HG02763 (cell line): ENCODE measurements at regions not wholly inside any gene's neighbourhood (a gene's known extent, or its start where the extent isn't known, plus 50 kb on each side); places are given as distances from the start of the nearest gene placed in this dataset.
"Not testable (repeated sequence)": the region's sequence is repeated elsewhere in the genome, so short reads cannot be mapped to it uniquely, and the experiment has no call there.

Experiments used
- ATAC-seq: cut with Tn5 transposase; IDR thresholded peaks from one replicate; pipeline ENCODE4 v1.9.1; 2021; ENCODE audit warnings: mild to moderate bottlenecking, moderate library complexity; ENCODE audit not compliant: unreplicated experiment

DNA sequence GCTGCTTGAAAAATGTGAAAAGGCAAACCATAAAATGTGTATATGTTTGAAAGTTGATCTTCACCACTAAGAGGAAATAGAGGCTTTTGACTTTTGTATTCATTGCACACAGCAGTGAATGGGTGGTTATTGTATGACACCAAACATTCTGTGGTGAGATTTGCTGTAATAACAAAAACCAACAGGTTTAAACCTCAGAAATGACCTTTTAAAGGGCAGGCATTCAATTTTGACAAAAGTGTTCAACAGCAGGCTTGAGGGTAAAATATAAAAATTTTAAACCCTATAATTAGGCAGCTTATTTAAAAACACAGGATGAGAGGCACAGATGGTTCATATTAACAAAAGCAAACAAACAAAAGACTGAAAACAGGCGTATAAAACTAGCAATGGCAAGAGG, 128.1 kb upstream of the NUDT12 start:
- no peak for ATAC-seq

DNA sequence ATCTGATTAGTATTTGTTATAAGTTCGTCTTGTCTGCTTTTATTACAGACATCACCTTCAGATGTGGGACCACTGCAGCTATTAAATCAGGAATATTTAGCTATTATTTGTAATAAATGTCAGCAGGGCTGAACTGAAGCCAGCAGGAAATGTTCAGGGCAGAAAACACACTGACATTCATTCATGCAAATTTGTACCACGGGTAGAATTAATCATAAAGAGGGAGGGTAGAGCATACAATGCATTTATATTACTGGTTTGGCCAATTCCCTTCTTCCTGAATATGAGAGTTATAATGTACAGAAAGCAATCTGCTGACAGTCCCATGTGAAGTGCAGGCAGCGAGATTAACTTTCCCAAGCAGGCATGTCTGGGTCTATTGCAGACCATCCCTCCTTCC, 117.3 kb upstream of the NUDT12 start:
- ATAC-seq = no peak

DNA sequence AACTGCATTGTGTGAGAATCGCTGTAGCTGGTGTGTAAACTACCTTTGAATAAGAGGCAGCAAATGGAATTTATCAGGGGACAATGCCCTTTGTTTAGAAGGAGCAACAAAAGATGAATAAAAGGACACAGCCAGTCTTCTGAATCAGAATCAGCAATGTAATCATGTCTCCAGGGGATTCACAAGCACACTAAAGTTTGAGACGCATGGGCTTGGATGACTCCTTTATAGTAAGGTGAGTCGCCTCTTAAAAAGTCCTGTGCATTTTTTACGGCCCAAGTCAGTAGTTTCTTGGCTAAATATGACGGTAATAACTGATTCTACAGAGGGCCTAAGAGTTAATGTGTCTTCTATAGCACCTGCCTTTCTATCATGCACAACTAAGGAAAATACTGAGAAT, 113.6 kb upstream of the NUDT12 start:
- not testable (repeated sequence) for ATAC-seq

DNA sequence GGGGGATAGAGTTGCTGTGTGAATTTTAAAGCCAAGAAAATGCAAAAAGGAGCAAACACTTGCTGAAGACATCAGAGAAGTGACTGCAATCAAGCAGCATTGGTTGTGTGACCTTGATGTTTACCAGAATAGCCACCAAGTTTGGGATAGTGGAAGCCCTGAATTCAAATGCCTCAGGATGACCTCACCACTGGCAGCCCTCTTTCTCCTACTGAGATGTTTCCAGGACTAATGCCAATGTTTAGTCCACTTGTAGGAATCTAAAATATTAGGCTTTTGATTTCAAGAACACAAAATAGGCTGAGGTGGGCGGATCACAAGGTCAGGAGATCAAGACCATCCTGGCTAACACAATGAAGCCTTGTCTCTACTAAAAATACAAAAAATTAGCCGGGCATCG, 112.2 kb upstream of the NUDT12 start:
- ATAC-seq = no peak

DNA sequence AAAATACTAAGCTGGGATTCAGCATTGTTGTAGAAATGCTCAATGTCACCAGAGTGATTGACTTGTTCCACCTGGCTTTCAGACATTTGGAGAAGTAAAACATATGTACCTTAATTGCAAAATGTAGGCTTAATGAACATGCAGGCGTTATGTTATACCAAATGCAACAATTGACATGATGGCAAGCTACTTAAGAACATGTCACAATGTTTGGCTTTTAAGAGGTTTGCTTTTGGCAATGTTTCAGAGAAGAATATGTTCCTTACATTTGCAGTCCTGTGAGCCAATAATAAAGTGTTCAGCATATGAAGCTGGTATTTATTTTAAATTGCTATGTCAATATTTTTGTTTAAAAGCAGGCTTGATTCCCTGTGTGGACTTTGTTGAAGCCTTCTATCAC, 111.7 kb upstream of the NUDT12 start:
- no peak for ATAC-seq

DNA sequence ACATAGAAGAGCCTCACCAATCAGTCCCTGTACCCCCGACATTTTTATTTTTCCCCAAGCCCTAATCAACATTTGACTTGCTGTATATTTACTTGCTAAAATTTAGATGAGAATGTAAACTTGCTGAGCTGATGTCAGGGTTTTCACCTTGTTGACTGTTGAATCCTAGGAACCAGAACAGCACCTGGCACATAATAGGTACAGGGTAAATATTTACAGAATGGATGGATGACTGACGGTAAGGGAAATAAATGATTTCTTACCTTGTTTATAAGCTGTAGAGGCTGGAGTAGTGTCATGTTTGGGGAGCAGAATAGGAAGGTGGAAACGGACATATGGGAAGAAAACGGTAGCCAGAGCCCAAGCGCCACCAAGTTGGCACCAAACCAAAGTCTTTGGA, 107.0 kb upstream of the NUDT12 start:
- ATAC-seq = no peak

DNA sequence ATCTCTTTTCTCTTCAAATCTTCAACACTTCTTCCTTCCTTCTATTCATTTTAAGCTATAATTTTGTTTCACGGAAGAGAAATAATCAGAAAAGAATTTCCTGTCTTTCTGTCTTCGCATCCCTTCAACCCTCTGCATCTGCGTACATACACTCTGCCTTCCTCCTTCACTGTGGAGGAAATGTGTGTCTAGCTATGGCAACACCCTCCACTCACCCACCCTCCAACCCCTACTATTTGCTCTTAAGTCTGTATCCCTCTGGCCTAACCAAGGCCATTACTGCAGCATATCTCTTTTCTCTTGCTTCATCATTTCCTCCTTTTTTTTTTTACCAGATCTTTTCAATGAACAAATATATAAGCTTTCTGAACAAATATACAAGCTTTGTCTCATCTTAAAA, 105.7 kb upstream of the NUDT12 start:
- no peak for ATAC-seq

DNA sequence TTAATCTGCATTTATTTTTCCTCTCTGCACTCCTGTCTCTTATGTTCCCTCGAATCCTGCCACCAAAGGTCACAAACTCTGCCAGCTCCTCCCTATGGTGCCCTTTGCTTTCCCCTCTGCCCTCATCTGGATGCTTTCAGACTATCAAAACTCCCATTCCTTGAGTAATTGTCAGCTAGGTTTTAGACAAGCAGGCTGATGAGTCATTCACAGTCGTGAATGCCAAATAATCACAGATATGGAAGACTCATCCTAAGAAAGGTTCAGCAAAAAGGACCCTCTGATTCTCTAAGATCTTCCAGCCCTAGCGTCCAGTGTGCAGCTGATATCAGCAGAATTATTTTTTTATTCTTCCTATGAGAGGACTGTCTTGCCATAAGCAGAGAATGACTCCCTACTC, 104.5 kb upstream of the NUDT12 start:
- no peak for ATAC-seq

DNA sequence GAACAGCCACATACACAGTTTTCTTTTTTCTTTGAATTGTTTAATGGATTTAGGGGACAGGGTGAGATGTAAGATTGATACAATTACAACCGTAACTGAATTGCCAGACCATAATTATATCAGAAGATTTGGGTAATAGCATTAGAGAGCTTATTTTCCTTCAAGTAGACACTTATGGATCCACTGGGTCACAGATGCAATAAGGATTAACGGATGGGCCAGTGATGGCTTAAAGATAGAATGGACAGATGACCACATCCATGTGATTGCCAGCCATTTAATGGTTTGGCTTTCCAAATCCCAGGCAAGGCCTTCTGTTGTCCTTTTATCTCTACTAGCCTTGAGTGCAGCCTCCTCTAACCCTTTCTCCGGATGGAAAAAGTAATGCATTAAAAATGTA, 94.7 kb upstream of the NUDT12 start:
- ATAC-seq = no peak

DNA sequence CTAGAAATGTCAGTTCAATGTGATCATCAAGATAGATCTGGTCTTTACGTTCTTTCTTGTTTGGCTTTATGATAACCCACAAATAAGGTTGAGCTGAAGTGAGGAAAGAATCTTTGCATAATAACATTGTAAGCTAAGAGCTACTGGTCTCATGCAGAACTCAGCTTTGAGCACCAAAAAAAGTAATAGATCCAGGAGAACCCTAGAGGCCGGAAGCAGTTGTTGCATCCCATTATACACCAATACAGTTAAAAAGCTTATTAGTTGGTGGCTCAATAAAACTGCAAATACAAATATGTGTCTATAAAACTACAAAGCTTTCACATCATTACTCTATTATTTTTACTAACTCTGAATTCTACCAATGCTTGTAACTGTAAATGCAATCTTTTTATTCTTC, 85.5 kb upstream of the NUDT12 start:
- ATAC-seq = no peak

DNA sequence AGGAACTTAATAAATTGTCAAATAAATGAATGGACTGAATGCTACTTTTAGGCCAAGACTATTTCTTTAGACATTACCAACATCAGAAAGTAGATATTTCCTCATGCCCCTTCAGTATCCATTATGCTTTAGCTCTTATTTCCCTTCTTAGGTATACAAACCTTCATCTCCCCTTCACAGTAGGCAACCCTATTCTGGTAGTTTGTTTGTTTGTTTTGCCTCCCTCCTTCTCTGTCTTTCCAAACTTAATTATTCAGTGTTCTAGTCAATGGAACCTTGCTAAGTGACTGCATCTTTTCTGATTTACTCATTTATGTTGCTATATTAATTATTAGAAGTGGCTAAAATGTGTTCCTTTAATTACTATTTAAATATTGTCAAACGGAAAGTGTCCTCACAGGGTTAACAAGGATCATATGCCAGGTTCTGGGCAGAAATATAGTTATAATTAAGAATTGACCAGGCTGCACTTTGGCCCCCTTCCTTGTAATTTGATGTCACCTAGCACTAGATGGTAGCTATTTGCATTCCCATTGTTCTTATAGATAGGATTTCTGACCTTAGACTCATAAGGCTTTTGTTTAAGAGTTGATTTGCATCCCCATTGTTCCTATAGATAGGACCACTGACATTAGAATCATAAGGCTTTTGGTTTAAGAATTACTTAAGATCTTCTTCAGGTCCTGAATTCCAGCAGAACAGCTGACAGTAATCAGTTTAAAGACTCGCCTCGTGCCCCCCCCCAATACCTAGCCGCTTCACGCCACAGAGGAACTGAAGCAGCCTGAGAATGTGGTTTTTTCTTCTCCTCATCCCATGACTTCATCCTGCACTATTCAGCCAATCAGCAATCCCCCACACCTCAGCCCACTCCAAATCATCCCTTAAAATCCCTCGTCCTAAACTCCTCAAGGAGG, 84.4 kb upstream of the NUDT12 start:
- ATAC-seq = no peak

DNA sequence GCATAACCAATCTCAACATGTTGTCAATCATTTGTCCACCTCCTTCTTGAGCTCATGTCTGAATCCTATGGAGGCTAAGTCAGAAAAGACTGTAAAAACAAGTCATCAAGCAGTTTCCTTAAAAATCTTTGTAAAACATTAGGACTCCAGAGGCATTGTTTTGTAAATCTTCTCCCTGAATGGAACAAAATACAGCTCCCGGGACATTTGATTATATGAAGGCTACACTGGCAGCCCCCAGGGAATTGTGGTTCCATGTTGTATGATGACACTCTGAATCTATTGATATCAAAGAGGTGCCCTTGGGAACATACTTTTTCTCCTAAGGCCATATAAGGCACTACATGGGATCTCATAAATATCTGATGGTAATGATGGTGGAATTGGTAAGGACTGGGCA, 83.2 kb upstream of the NUDT12 start:
- ATAC-seq = no peak

DNA sequence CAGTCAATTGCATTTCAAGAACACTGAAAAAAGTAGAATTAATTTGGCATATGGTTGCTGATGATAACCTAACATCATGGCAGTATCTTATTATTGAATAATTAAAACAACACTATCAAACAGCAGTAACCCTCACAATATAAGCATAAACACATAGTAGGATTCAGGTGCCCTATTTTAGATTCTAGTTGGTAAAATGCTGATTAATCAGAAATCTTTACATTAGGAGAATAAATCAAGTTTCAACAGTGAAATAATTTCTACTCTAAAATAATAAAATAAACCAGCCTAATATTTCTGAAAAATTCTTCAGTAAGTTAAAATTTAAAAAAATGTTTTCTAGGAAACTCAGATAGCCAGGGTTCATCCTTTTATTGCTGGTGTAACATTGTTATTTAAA, 76.4 kb upstream of the NUDT12 start:
- ATAC-seq = no peak

DNA sequence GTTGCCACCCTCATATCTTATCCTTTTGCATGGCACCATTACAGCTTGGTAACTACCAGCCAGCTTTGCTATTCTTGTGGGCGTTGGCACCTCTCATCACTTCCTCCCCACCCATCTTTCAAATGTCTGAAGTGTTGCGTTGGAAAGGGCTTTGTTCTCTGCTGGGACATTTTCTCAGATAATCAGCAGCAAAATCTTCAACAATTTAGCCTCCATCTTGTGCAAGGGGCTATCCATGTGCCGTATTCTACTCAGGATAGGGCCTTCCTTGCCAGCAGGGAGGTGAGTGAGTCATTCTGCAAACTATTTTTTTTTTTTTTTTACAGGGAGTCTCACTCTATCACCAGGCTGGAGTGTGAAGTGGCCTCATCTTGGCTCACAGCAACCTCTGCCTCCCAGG, 62.1 kb upstream of the NUDT12 start:
- ATAC-seq = no peak

DNA sequence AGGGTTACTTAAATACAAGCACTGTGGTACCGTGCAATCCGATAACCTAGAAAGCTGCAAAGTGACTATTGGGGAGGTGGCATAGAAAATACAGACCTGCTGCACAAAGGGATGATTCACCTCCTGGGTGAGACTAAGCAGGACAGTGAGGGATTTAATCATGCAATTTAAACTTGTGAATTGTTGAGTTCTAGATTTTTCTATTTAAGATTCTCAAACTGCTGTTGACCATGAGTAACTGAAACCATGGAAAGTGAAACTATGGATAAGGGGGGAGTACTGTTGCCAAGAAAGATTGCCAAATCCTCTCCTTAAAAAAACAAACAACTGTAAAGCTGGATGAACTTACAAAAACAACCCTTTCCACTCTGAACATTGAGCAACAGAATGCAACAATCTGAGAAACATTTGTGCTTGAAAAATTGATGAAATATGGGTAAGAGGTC, 61.5 kb upstream of the NUDT12 start:
- no peak for ATAC-seq

DNA sequence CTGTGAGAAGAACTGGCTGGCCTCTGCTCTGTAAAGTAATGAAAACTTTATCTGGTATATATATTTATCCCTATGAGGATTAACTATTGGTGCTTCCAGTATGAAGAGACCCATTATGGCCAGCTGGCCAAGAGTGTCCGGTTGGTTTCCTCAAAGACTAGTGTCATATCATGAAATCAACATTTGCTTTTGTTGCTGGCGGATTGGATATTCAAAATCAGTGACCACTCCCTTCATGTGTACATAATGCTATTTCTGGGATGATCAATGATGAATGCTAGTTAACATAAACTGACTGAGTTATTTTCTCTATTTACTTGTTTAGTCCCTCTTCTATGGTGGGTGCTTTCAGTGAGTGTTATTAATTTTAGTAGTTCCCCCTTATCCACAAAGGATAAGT, 60.8 kb upstream of the NUDT12 start:
- ATAC-seq = no peak

DNA sequence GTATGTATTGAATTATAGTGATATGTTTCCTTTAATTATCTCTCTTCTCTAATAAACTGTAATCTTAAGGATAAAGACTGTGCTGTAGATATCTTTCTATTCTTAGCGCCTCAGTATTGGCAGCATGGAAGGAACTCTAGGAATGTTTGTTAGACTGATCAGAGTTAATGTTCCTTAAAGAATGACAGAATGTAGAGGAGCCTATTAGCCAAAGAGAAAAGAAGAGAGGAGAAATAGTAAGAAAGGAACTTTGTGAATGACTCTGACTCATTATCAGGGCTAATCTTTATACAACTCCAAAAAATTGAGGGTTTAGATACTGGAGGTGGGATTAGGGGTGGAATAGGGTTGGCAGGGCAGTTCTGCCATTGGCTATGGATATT, 59.0 kb upstream of the NUDT12 start:
- no peak for ATAC-seq

DNA sequence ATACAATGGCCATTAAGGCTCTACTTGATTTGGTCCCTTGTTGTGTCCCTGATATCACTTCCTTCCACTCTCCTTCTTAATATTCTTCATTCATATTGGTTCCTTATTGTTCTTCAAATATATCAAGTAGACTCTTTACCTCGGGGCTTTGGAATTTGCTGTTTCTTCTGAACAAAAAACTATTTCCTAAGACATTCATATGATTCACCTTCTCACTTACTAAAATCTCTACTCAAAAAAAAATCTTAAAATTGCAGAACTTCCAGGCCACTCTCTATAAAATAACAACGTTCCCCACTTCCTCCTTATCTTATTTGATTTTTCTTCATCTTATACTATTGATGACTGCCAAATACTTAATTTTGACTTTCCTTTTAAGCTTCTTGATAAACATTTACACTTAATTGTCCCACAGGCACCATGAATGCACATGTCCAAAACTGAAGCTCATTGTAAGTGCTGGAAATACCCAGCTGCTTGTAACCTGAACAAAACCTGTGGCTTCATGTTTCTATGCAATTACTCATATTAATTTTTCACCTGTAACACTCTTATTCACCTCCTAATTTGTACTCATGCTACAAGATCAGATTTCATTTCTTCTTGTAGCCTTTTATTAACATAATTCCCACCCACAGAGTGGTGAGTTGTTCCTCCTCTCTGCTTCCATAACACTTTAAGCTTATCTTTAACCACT, 58.4 kb upstream of the NUDT12 start:
- no peak for ATAC-seq

DNA sequence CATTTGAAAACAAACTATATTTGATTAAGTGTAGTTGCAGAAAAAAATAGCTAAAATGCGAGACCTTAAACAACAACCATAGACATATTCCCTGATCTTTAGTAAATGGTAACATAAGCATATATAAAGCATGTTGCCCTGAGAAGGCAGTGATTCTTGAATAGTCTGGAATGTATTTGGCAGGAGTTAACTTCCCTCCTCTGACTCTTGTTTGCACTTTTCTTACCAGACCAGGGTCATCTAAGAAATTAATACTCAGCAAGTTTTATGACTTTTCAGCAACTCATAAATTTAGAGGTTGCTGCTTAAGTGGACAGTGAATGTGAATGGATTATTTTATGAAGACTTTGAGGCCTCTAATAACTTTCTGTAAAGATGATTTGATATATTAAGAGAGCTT, 55.3 kb upstream of the NUDT12 start:
- no peak for ATAC-seq

DNA sequence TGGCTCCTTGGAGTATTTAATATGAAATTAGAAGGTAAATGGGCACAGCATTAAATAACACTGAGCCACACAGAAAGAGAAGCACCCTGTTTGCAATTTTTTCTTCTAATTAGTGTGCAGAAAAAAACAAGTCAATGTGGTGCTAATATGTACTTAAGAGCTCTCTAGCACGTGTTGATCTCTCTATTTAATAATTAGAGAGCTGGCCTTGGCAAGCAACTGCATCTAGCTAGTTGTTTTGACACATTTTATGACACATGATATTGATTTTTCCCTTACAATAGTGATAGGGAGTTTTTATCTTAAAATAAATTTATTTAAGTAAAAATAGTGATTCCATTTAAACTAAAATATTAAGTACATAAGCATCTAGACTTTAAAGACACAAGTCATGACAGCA, 54.5 kb upstream of the NUDT12 start:
- ATAC-seq = no peak

DNA sequence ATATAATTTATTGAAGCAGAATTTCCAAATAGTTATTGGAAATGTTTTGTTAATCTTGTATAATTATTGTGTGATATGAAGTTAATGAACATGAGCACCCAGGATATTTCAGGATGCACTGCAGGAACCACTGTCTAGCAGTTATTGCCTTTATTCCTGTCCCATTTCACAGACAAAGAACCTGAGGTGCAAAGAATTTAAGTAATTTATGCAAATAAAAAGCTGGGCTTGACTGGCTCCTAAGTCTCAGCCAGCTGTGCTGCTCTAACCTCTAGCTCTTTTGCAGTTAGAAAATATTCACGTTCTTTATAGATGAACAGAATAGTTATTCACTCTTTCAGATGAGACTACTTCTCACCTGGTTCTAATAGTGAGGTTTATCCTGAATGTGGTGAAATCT, 50.0 kb upstream of the NUDT12 start:
- no peak for ATAC-seq
